ENCODE measurements at regions not wholly inside any gene's neighbourhood (a gene's known extent, or its start where the extent isn't known, plus 50 kb on each side); places are given as distances from the start of the nearest gene placed in this dataset.
"Not testable (repeated sequence)": the region's sequence is repeated elsewhere in the genome, so short reads cannot be mapped to it uniquely, and the experiment has no call there.

DNA sequence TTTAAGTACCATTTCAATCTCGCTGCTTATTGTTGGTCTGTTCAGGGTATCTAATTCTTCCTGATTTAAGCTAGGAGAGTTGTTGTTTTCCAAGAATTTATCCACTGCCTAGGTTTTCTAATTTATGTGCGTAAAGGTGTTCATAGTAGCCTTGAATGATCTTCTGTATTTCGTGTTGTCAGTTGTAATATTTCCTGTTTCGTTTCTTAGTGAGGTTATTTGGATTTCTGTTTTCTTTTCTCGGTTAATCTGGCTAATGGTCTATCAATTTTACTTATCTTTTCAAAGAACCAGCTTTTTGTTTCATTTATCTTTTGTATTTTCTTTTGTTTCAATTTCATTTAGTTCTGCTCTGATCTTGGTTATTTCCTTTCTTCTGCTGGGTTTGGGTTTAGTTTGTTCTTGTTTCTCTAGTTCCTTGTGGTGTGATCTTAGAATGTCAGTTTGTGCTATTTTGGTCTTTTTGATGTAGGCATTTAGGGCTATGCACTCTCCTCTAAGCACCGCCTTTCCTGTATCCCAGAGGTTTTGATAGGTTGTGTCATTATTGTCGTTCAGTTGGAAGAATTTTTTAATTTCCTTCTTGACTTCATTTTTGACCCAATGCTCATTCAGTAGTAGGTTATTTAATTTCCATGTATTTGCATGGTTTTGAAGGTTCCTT, 92.5 kb upstream of the CSRP2 start:
- not testable (repeated sequence) for DNase-seq (ENCODE audit: low read depth)

GRCh38 chr12:76967181-76967885, 88.5 kb upstream of the CSRP2 start:
- DNase-seq (ENCODE audit: low read depth): no peak

GRCh38 chr12:76964784-76965571, 86.2 kb upstream of the CSRP2 start:
- DNase-seq (ENCODE audit: low read depth): no peak

DNA sequence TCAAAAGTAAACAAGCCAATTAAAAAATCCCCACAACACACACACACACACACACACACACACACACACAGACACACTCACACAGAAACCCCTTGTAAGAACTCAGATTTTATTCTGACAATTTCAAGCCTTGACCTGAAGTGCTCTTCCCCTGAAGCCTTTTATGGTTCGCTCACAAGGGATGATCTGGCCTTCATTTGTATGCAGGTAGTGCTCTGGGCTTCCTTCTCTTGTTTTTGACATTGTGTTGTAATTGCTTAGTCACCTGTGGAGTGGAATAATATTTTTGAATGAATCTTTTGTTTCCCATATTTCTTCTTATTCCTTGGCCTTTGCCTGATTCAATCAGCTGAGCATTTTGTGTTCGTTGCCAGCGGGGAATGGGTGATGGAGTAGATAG, 83.3 kb upstream of the CSRP2 start:
- DNase-seq (ENCODE audit: low read depth): no peak

DNA sequence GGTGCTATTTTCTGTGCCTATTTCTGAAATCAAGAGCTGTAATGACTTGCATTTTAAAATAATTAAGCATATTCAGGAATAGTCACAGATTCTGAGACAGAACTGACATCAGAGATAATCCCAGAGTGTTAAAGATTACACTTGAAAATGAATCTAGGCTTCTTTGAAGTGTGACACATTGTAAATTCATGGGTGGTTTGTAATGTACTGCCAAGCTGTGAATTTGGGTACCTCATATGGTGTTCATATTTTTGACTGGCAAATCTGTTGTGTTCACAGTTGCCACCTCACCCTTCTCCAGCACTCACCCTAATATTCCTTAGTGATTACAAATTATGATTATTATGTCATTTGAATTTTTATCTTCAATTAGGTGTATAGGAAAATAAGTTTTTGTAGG, 78.5 kb upstream of the CSRP2 start:
- no peak for DNase-seq (ENCODE audit: low read depth)

- no peak for DNase-seq (ENCODE audit: low read depth)
Observed at GRCh38 chr12:76952995-76953394, 74.2 kb upstream of the CSRP2 start.

DNA sequence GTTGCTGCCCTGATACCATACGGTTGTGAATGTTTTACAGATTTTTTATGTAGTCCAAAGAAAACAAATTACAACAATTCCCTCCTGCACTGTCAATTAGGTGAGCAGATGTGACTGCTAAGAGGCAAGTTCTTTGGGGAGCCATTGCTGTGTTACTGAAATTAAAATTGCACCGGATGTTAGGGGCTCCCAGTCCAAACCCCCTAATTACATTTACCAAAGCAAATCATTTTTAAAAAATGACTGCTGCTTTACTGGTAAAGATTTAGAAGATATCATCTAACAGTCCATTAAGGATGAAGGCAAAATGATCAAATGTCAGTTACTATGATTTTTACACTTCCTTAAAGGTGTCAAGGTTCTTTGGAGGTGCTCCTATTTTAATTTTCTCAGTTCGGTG, 70.1 kb upstream of the CSRP2 start:
- no peak for DNase-seq (ENCODE audit: low read depth)

- no peak for DNase-seq (ENCODE audit: low read depth)
Observed at GRCh38 chr12:76947304-76947703, 68.5 kb upstream of the CSRP2 start.

- peak; percentile 40 for DNase-seq (ENCODE audit: low read depth)
Observed at GRCh38 chr12:76946446-76946845, 67.6 kb upstream of the CSRP2 start.

DNA sequence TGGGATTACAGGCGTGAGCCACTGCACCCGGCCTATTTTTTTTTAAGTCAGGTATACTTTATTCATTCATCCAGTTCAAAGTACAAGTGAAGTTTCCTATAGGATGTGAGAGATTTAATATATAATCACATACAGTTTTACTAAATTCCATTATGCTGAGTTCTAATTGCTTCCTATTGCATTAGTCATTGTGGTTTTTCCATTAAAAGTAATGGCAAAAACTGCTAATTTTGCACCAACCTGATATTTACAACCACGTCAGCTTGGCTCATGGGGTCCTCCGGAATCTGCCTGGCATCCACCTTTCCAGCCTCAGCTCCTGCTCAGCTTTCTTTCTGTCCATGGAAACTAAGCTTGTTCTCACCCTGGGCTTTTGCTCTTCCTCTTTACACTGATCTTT, 67.0 kb upstream of the CSRP2 start:
- DNase-seq (ENCODE audit: low read depth): peak; percentile 75

GRCh38 chr12:76944892-76945291, 66.1 kb upstream of the CSRP2 start:
- DNase-seq (ENCODE audit: low read depth): no peak

- DNase-seq (ENCODE audit: low read depth): peak; percentile 37
Observed at GRCh38 chr12:76943008-76943407, 64.2 kb upstream of the CSRP2 start.

DNA sequence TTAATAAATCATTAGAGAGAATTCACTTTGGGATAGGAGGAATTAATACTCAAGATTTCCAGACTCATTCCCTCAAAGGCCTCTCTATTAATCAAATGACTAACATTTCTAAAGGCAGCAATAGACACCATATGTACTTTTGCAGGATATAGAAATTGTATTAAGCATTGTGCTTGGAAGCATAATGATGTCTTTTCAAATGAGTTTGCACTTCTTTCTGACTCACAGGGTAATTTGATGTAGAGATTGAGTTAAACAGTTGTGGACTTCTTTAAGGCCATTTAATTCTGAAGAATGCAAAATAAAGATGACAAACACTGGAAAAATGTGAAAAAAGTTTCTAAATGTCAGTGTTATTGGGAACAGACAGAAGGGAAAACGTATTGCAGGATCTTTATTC, 63.4 kb upstream of the CSRP2 start:
- peak; percentile 85 for DNase-seq (ENCODE audit: low read depth)

GRCh38 chr12:76940671-76941445, 62.0 kb upstream of the CSRP2 start:
- no peak for DNase-seq (ENCODE audit: low read depth)

GRCh38 chr12:76939701-76940100, 60.9 kb upstream of the CSRP2 start:
- no peak for DNase-seq (ENCODE audit: low read depth)

DNA sequence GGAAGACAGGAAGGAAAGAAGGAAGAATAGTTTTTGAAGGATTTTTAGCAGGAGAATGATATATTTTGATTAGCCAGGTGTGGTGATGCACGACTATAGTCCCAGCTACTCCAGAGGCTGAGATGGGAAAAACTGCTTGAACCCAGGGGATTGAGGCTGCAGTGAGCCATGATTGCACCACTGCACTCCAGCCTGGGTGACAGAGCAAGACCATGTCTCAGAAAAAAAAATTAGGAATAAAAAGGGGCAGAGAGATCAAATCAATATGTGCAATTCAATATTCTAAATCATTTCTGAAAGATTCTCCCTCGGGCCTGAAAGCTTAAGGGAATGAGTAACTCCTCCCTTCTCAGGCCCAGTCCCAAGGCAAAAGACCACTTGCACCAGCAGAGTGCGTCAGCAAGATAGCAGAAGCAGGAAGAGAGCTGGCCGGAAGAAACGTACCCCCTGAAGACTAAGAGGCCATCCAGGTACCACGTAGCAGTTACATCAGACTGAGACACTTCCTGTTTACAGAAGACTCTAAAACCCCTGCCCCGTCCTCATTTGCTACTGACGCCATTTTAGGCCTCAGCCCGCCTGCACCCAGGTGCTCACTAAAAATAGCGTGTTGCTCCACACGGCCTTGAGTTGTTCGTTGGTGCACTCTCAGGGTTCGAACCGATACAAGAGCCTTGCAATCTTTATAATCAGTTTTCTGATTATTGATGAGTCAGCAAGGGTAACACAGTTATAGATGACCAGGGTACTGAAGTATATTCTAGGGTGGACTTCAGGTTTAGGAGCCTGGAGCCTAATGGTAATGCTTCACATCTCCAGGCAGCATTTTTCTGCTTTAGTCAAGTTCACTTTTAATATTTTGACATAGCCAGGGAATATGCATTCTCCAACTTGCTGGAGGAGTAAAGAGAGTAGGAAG, 57.7 kb upstream of the CSRP2 start:
- DNase-seq (ENCODE audit: low read depth): no peak

DNA sequence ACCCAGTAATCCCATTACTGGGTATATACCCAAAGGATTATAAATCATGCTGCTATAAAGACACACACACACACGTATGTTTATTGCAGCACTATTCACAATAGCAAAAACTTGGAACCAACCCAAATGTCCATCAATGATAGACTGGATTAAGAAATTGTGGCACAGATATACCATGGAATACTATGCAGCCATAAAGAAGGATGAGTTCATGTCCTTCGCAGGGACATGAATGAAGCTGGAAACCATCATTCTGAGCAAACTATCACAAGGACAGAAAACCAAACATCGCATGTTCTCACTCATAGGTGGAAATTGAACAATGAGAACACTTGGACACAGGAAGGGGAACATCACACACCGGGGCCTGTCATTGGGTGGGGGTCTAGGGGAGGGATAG, 54.6 kb upstream of the CSRP2 start:
- DNase-seq (ENCODE audit: low read depth): not testable (repeated sequence)

DNA sequence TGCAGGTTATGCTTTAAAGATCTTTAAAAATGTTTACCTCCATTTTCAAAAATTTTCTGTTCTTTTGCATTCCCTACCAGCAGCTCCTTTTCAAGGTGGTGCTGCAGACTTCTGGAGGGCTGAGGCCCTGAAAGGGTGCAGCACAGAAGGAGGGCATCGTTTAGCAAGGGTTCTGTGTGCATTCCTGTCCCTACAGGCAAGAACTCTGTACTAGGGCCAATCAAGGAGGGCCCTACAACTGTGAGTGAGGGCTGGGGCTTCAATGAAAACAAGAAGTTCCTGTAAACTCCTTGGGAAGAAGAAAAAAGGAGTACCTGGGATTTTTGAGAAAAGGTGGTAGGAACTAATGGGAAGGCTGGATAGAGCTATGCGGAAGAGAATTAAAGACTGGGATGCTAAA, 50.7 kb upstream of the CSRP2 start:
- DNase-seq (ENCODE audit: low read depth): no peak

All from EH (cell line).